Erythroblast (primary cell): ENCODE measurements at regions not wholly inside any gene's neighbourhood (a gene's known extent, or its start where the extent isn't known, plus 50 kb on each side); places are given as distances from the start of the nearest gene placed in this dataset.

Experiments used
- GATA1 ChIP-seq: IDR thresholded peaks from 2 replicates; pipeline ENCODE4 v1.6.1; 2011; ENCODE audit warnings: low read depth, mild to moderate bottlenecking, control low read depth, low read length, moderate library complexity
- POLR2A ChIP-seq: IDR thresholded peaks from 2 replicates; pipeline ENCODE4 v1.6.1; 2011; ENCODE audit warnings: mild to moderate bottlenecking, low read length

DNA sequence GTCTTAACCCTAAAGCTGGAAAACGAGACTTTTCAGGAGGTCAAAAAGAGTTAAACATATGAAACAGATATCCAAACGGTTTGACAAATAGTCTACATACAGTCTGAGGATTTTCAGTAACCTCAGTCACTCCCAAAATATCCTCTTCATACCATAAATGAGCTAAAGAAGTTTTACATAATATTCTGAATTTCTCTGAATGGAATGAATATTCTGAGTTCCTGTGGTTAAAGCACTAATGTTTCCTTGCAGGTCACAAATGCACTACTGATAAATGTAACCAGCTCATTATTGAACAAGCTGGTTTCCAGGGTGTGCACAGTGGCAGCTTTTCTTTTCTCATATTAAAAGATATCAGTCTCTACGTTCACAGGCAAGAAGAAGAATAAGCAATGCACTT, 137.4 kb upstream of the POU1F1 start:
- TF ChIP-seq POLR2A (no peak), GATA1 (no peak)
